ENCODE measurements at regions not wholly inside any gene's neighbourhood (a gene's known extent, or its start where the extent isn't known, plus 50 kb on each side); places are given as distances from the start of the nearest gene placed in this dataset.

- no peak overlapping the region for H3K27ac Mint-ChIP-seq
- H3K27me3 Mint-ChIP-seq (ENCODE audit: insufficient read depth): no peaks in the 10 kb centered on the region
- no peaks in the 10 kb centered on the region for H3K36me3 Mint-ChIP-seq (ENCODE audit: low read depth)
- DNase-seq (ENCODE audit: low spot score): no peak
- no peaks in the 10 kb centered on the region for H3K9me3 Mint-ChIP-seq
- intact Hi-C loops (cut with micrococcal nuclease): no loop called here
- H3K4me3 Mint-ChIP-seq: no peak overlapping the region
- no peaks in the 10 kb centered on the region for H3K4me1 Mint-ChIP-seq (ENCODE audit: low read depth)
Measured at GRCh38 chr1:79388694-79389361, 382.3 kb upstream of the ADGRL4 start.

- Mint-ChIP-seq H3K27me3 (ENCODE audit: insufficient read depth) (no peaks in the 10 kb centered on the region), H3K27ac (no peak overlapping the region), H3K36me3 (ENCODE audit: low read depth) (no peaks in the 10 kb centered on the region), H3K9me3 (no peaks in the 10 kb centered on the region), H3K4me1 (ENCODE audit: low read depth) (no peaks in the 10 kb centered on the region), H3K4me3 (no peak overlapping the region)
- no peak for DNase-seq (ENCODE audit: low spot score)
- intact Hi-C loops (cut with micrococcal nuclease): no loop called here
Measured at GRCh38 chr1:79386730-79387129, 380.2 kb upstream of the ADGRL4 start.

- Mint-ChIP-seq H3K27ac (no peak overlapping the region), H3K4me1 (ENCODE audit: low read depth) (no peaks in the 10 kb centered on the region), H3K4me3 (no peak overlapping the region), H3K9me3 (no peaks in the 10 kb centered on the region), H3K36me3 (ENCODE audit: low read depth) (no peaks in the 10 kb centered on the region), H3K27me3 (ENCODE audit: insufficient read depth) (no peaks in the 10 kb centered on the region)
- intact Hi-C loops (cut with micrococcal nuclease): no loop called here
- no peak for DNase-seq (ENCODE audit: low spot score)
Measured at GRCh38 chr1:79380078-79380477, 373.5 kb upstream of the ADGRL4 start.

- Mint-ChIP-seq H3K4me3 (no peak overlapping the region), H3K36me3 (ENCODE audit: low read depth) (no peaks in the 10 kb centered on the region), H3K9me3 (no peaks in the 10 kb centered on the region), H3K27ac (no peak overlapping the region), H3K4me1 (ENCODE audit: low read depth) (no peaks in the 10 kb centered on the region), H3K27me3 (ENCODE audit: insufficient read depth) (no peaks in the 10 kb centered on the region)
- intact Hi-C loops (cut with micrococcal nuclease): no loop called here
- no peak for DNase-seq (ENCODE audit: low spot score)
Measured at GRCh38 chr1:79376106-79376505, 369.6 kb upstream of the ADGRL4 start.

- intact Hi-C loops (cut with micrococcal nuclease): no loop called here
- Mint-ChIP-seq H3K27ac (no peak overlapping the region), H3K9me3 (no peaks in the 10 kb centered on the region), H3K4me3 (no peak overlapping the region), H3K27me3 (ENCODE audit: insufficient read depth) (no peaks in the 10 kb centered on the region), H3K4me1 (ENCODE audit: low read depth) (no peaks in the 10 kb centered on the region), H3K36me3 (ENCODE audit: low read depth) (no peaks in the 10 kb centered on the region)
- no peak for DNase-seq (ENCODE audit: low spot score)
Measured at GRCh38 chr1:79375352-79375751, 368.8 kb upstream of the ADGRL4 start.

GRCh38 chr1:79374397-79374796 is 367.9 kb upstream of the ADGRL4 start:
- H3K4me3 Mint-ChIP-seq: no peak overlapping the region
- no peak for DNase-seq (ENCODE audit: low spot score)
- intact Hi-C loops (cut with micrococcal nuclease): no loop called here
- no peak overlapping the region for H3K27ac Mint-ChIP-seq
- no peaks in the 10 kb centered on the region for H3K9me3 Mint-ChIP-seq
- H3K36me3 Mint-ChIP-seq (ENCODE audit: low read depth): no peaks in the 10 kb centered on the region
- no peaks in the 10 kb centered on the region for H3K27me3 Mint-ChIP-seq (ENCODE audit: insufficient read depth)
- no peaks in the 10 kb centered on the region for H3K4me1 Mint-ChIP-seq (ENCODE audit: low read depth)

- no peaks in the 10 kb centered on the region for H3K9me3 Mint-ChIP-seq
- no peaks in the 10 kb centered on the region for H3K27me3 Mint-ChIP-seq (ENCODE audit: insufficient read depth)
- no peak overlapping the region for H3K4me3 Mint-ChIP-seq
- H3K27ac Mint-ChIP-seq: no peak overlapping the region
- no peaks in the 10 kb centered on the region for H3K4me1 Mint-ChIP-seq (ENCODE audit: low read depth)
- intact Hi-C loops (cut with micrococcal nuclease): no loop called here
- no peaks in the 10 kb centered on the region for H3K36me3 Mint-ChIP-seq (ENCODE audit: low read depth)
- DNase-seq (ENCODE audit: low spot score): no peak
Measured at GRCh38 chr1:79373481-79374125, 367.1 kb upstream of the ADGRL4 start.

GRCh38 chr1:79371802-79372201 is 365.3 kb upstream of the ADGRL4 start:
- Mint-ChIP-seq H3K4me1 (ENCODE audit: low read depth) (no peaks in the 10 kb centered on the region), H3K4me3 (no peak overlapping the region), H3K27me3 (ENCODE audit: insufficient read depth) (no peaks in the 10 kb centered on the region), H3K36me3 (ENCODE audit: low read depth) (no peaks in the 10 kb centered on the region), H3K27ac (no peak overlapping the region), H3K9me3 (no peaks in the 10 kb centered on the region)
- no peak for DNase-seq (ENCODE audit: low spot score)
- intact Hi-C loops (cut with micrococcal nuclease): no loop called here

GRCh38 chr1:79369091-79369490 is 362.6 kb upstream of the ADGRL4 start:
- no peaks in the 10 kb centered on the region for H3K4me1 Mint-ChIP-seq (ENCODE audit: low read depth)
- H3K27ac Mint-ChIP-seq: no peak overlapping the region
- intact Hi-C loops (cut with micrococcal nuclease): no loop called here
- no peaks in the 10 kb centered on the region for H3K36me3 Mint-ChIP-seq (ENCODE audit: low read depth)
- no peak for DNase-seq (ENCODE audit: low spot score)
- no peaks in the 10 kb centered on the region for H3K9me3 Mint-ChIP-seq
- no peak overlapping the region for H3K4me3 Mint-ChIP-seq
- no peaks in the 10 kb centered on the region for H3K27me3 Mint-ChIP-seq (ENCODE audit: insufficient read depth)

- intact Hi-C loops (cut with micrococcal nuclease): no loop called here
- no peak for DNase-seq (ENCODE audit: low spot score)
- H3K4me1 Mint-ChIP-seq (ENCODE audit: low read depth): no peaks in the 10 kb centered on the region
- H3K36me3 Mint-ChIP-seq (ENCODE audit: low read depth): no peaks in the 10 kb centered on the region
- H3K4me3 Mint-ChIP-seq: no peak overlapping the region
- no peaks in the 10 kb centered on the region for H3K9me3 Mint-ChIP-seq
- no peak overlapping the region for H3K27ac Mint-ChIP-seq
- no peaks in the 10 kb centered on the region for H3K27me3 Mint-ChIP-seq (ENCODE audit: insufficient read depth)
Measured at GRCh38 chr1:79364896-79365295, 358.4 kb upstream of the ADGRL4 start.

GRCh38 chr1:79363430-79363829 is 356.9 kb upstream of the ADGRL4 start:
- DNase-seq (ENCODE audit: low spot score): no peak
- Mint-ChIP-seq H3K4me3 (no peak overlapping the region), H3K27ac (no peak overlapping the region), H3K4me1 (ENCODE audit: low read depth) (no peaks in the 10 kb centered on the region), H3K36me3 (ENCODE audit: low read depth) (no peaks in the 10 kb centered on the region), H3K27me3 (ENCODE audit: insufficient read depth) (no peaks in the 10 kb centered on the region), H3K9me3 (no peaks in the 10 kb centered on the region)
- intact Hi-C loops (cut with micrococcal nuclease): no loop called here

GRCh38 chr1:79362470-79362869 is 355.9 kb upstream of the ADGRL4 start:
- Mint-ChIP-seq H3K9me3 (no peaks in the 10 kb centered on the region), H3K4me1 (ENCODE audit: low read depth) (no peaks in the 10 kb centered on the region), H3K4me3 (no peak overlapping the region), H3K27ac (no peak overlapping the region), H3K27me3 (ENCODE audit: insufficient read depth) (no peaks in the 10 kb centered on the region), H3K36me3 (ENCODE audit: low read depth) (no peaks in the 10 kb centered on the region)
- DNase-seq (ENCODE audit: low spot score): no peak
- intact Hi-C loops (cut with micrococcal nuclease): no loop called here

- no peaks in the 10 kb centered on the region for H3K36me3 Mint-ChIP-seq (ENCODE audit: low read depth)
- DNase-seq (ENCODE audit: low spot score): no peak
- no peaks in the 10 kb centered on the region for H3K9me3 Mint-ChIP-seq
- no peak overlapping the region for H3K27ac Mint-ChIP-seq
- intact Hi-C loops (cut with micrococcal nuclease): no loop called here
- H3K27me3 Mint-ChIP-seq (ENCODE audit: insufficient read depth): no peaks in the 10 kb centered on the region
- no peaks in the 10 kb centered on the region for H3K4me1 Mint-ChIP-seq (ENCODE audit: low read depth)
- no peak overlapping the region for H3K4me3 Mint-ChIP-seq
Measured at GRCh38 chr1:79355090-79355489, 348.6 kb upstream of the ADGRL4 start.

GRCh38 chr1:79353224-79353623 is 346.7 kb upstream of the ADGRL4 start:
- no peak for DNase-seq (ENCODE audit: low spot score)
- no peaks in the 10 kb centered on the region for H3K27me3 Mint-ChIP-seq (ENCODE audit: insufficient read depth)
- no peak overlapping the region for H3K27ac Mint-ChIP-seq
- no peaks in the 10 kb centered on the region for H3K4me1 Mint-ChIP-seq (ENCODE audit: low read depth)
- no peaks in the 10 kb centered on the region for H3K9me3 Mint-ChIP-seq
- no peak overlapping the region for H3K4me3 Mint-ChIP-seq
- H3K36me3 Mint-ChIP-seq (ENCODE audit: low read depth): no peaks in the 10 kb centered on the region
- intact Hi-C loops (cut with micrococcal nuclease): no loop called here

Data from activated T-helper 1 cell treated with anti-CD3 and anti-CD28 coated beads, Interleukin-12 subunit alpha, Interleukin-12 subunit beta, Interleukin-2, Interleukin-4 antibody, amounts not matched to agents 30 ng/mL and 10 ng/mL and 1 ng/mL, durations not matched to agents 14 hours and 24 hours and 36 hours (primary cell).